ENCODE measurements at regions not wholly inside any gene's neighbourhood (a gene's known extent, or its start where the extent isn't known, plus 50 kb on each side); places are given as distances from the start of the nearest gene placed in this dataset.

DNA sequence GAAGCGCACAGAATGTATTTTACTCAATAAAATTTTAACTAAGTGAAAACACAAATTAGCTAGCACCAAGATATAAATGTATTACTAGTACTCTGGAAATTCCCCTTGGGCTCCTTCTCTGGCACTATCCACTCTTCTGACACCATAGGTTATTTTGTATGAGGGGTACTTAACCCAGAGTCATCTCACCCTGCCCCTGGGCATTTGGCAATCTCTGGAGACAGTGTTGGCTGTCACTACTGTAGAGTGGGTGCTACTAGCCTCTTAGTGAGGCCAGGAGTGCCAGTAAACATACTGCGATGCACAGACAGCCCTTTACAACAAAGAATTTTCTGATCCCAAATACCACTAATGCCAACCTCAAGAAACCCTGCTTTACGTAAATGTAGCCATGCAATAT lies 246.3 kb upstream of the KBTBD8 start:
- TF ChIP-seq, protein P1, sequence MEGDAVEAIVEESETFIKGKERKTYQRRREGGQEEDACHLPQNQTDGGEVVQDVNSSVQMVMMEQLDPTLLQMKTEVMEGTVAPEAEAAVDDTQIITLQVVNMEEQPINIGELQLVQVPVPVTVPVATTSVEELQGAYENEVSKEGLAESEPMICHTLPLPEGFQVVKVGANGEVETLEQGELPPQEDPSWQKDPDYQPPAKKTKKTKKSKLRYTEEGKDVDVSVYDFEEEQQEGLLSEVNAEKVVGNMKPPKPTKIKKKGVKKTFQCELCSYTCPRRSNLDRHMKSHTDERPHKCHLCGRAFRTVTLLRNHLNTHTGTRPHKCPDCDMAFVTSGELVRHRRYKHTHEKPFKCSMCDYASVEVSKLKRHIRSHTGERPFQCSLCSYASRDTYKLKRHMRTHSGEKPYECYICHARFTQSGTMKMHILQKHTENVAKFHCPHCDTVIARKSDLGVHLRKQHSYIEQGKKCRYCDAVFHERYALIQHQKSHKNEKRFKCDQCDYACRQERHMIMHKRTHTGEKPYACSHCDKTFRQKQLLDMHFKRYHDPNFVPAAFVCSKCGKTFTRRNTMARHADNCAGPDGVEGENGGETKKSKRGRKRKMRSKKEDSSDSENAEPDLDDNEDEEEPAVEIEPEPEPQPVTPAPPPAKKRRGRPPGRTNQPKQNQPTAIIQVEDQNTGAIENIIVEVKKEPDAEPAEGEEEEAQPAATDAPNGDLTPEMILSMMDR (conservative IDR thresholded peaks at IDR 0.05; ENCODE audit: low read length), result no peak
- DNase-seq (ENCODE audit: low read depth), result no peak

GRCh38 chr3:66753670-66754069 lies 244.4 kb upstream of the KBTBD8 start:
- no peak for DNase-seq (ENCODE audit: low read depth)
- TF ChIP-seq, protein P1 (conservative IDR thresholded peaks at IDR 0.05; ENCODE audit: low read length), result no peak
- no peak overlapping the region for H3K4me3 ChIP-seq (ENCODE audit: low read length)

More for the DNA sequence above, 246.3 kb upstream of the KBTBD8 start:
- no peak overlapping the region for H3K4me3 ChIP-seq (ENCODE audit: low read length)

DNA sequence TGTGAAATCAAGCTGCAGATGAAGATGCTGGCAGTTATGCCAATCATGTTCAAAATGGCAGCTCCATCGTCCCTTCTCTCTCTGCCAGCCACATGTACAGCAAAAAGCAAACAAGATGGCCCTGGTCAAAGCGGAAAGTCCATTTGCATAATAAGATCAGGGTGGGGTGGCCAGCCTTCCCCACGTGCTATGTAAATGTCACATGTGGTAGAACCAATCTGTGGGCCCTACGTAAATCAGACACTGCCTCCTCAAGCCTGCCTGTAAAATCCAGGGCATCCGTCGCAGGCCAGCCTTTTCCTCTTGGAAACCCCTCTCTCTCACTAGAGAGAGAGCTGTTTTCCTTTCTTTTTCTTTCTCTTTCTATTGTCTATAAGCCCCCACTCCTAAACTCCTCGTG lies 243.5 kb upstream of the KBTBD8 start:
- TF ChIP-seq, protein P1 (conservative IDR thresholded peaks at IDR 0.05; ENCODE audit: low read length), result no peak
- no peak for DNase-seq (ENCODE audit: low read depth)
- H3K4me3 ChIP-seq (ENCODE audit: low read length), result no peak overlapping the region

DNA sequence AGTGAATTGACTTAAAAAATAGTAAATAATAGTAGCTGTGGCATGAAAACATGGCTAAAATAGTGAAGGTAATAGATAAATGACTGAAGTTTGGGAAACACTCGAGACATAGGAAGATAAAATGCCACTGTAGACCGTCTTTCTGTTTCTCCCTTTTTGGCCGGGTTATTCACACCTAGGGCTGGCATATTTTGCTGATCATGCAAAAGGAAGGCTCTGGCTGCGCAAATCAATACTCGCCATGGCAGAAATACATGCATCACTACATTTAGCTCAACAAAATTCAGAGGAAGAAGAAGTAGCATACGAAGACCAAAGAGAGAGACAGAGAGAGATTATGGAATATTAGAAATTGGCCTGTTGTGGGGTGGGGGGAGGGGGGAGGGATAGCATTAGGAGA lies 242.2 kb upstream of the KBTBD8 start:
- DNase-seq (ENCODE audit: low read depth), result no peak
- H3K4me3 ChIP-seq (ENCODE audit: low read length), result no peak overlapping the region
- TF ChIP-seq, protein P1 (conservative IDR thresholded peaks at IDR 0.05; ENCODE audit: low read length), result no peak

GRCh38 chr3:66756468-66757036 lies 241.6 kb upstream of the KBTBD8 start:
- TF ChIP-seq, protein P1 (conservative IDR thresholded peaks at IDR 0.05; ENCODE audit: low read length), result no peak
- DNase-seq (ENCODE audit: low read depth), result no peak
- no peak overlapping the region for H3K4me3 ChIP-seq (ENCODE audit: low read length)

- H3K4me3 ChIP-seq (ENCODE audit: low read length), result no peak overlapping the region
- TF ChIP-seq, protein P1 (conservative IDR thresholded peaks at IDR 0.05; ENCODE audit: low read length), result no peak
- DNase-seq (ENCODE audit: low read depth), result no peak
Measured at GRCh38 chr3:66761093-66761780, 236.9 kb upstream of the KBTBD8 start.
